Stimulated activated CD4-positive, alpha-beta T cell treated with anti-CD3 and anti-CD28 coated beads, Interleukin-4, amount 100 ng/mL, for 48 hours (primary cell): ENCODE measurements at regions not wholly inside any gene's neighbourhood (a gene's known extent, or its start where the extent isn't known, plus 50 kb on each side); places are given as distances from the start of the nearest gene placed in this dataset.
"Not testable (repeated sequence)": the region's sequence is repeated elsewhere in the genome, so short reads cannot be mapped to it uniquely, and the experiment has no call there.

Source experiments
- DNase-seq, 2 donors: peaks; one replicate each; pipeline ENCODE4 v3.0.0-alpha.2; 2020; ENCODE audit warnings: low read depth in 2 of 2

DNA sequence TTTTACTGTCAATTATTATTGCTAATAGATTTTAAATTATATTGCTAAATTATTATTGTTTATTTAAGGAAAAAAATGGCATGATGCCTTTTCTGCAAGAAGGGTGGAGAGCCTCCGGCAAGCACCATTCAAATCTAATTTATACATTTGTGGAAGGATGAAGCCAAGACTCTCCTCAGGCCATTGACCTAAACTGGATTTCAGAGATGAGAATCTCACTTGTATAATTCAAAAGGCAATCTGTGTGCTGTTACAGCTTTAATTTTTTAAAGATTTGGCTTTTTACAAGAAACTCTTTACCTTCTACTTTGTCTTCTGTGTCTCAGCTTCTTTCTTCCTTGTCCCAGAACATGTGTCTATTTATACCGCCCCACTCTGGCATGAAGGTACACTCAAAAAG, 722.5 kb downstream of the ETS1 start:
- DNase-seq = no peak

DNA sequence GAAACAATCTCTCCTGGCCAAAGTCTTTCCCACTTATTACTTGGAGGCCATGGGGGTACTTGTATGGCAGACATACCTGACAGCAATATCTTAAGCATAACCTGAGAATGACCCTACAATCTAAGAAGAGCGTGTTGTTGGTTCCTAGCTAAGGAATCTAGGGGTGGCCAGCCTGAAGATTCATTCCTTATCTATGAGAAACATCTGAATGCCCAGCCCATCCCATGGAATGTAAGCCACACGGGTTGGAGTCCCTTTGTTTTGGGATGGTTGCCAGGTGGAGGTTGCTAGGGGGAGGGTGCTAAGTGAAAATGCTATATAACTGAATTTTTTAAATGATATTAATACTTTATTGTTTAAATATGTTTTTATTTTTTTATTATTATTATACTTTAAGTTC, 725.0 kb downstream of the ETS1 start:
- DNase-seq = no peak

DNA sequence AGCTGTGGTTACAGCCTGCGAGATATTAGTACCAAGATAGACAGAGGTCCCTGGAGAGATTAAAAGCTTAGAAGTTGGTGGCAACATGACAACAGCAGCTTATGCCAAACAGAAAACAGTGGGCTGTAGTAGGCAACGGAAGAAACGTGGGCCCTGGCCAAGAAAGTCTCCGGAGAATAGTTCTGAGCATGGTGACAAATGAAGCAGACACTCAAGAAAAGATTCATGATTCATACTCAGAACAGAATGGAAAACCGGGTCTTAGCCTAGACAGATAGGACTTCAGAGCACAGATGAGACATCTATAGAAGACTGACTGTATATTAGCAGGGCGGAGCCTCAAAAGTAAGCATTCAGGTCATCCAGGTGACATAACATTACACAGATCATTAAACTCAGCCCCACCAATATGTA, 727.4 kb downstream of the ETS1 start:
- DNase-seq = no peak

DNA sequence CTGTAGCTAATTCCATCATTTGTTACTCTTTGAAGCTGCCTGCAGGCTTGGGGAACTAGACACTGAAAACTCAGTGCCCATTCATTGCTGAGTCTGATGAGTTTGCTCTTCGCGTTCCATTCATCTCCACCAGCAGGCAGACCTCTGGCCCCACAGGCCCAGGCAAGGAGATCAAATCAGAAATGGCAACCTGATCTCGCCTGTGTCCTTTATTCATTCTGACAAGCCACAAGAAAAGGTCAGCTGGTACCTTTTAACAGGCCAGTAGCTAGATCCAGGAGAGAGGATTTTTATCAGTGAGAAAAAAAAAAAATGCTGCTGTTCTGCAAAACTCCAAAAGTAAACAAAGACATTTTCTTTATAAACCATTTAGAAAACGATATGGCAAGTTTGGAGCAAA, 742.5 kb downstream of the ETS1 start:
- DNase-seq = no peak

DNA sequence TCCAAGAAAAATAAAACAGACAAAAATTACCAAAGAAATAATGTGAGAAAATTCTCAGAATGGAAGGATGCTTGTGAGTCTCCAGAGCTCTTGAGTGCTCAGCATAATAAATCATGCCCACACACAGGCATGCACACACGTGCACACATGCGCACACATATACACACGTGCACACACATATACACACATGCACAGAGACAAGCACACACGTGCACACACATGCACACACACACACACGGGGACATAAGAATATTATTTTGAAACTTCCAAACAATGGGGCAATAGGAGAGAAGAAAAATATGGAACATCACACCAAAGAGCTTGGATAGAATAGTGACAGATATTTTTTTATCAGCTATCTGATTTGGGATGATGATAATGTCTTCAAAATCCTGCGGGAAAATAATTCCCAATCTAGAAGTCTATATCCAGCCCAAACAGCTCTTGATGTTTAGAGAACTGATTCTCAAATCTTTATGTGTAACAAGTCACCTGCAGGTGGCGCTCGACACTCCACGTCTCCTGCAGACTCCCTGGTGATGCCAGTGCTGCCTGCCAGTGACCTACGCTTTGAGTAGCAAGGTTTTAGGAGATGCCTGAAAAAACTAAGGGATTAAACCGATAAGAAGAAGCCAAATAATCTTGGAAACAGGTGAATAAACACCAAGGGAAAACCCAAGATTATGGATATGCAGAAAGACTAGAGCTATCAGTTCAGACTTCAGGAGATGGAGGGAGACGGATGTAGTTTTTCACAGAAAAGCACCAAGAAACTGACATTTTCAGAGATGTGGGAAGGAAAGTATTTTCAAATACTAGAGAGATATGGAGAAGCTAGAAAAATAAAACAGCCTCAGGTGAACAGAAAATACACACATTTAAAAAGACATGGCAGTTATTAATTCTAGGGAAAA, 743.6 kb downstream of the ETS1 start:
- peak; percentile 56 to 77 for DNase-seq

DNA sequence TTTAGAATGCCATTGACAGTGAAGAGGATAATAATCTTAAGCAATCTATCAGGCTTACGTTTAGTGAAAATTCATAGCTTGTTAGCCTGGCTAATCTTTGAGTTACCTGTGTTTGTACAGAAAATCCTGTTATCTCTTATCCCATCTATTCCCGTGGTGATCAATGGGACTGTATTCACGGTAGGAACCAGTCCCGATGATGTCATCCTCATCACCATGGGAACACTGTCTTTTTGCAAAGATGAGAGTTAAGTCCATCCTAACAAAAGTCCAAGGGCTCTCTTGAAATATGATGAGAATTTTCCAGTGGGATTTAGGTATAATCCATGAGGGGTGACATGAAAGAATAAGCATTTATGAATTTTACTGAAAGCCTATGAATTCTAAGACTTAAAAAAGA, 762.2 kb downstream of the ETS1 start:
- no peak for DNase-seq

DNA sequence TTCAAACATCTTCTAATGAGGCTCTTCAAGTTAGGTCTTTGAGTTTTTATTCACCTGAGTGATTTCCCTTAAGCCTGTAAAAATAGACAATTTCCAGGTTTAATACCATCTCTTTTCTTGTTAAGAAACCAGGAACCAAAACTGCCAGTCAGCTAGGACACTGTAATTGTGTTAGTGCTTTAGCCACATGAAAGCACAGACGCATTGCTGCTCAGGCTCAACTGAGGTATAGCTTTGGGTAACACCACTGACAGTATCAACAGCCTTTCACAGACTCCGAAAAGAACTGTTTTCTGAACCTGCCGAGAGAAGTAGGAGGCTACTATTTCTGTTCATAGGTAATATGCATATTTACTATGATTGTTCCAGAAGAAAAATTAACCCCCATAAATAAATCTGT, 768.7 kb downstream of the ETS1 start:
- DNase-seq = no peak

DNA sequence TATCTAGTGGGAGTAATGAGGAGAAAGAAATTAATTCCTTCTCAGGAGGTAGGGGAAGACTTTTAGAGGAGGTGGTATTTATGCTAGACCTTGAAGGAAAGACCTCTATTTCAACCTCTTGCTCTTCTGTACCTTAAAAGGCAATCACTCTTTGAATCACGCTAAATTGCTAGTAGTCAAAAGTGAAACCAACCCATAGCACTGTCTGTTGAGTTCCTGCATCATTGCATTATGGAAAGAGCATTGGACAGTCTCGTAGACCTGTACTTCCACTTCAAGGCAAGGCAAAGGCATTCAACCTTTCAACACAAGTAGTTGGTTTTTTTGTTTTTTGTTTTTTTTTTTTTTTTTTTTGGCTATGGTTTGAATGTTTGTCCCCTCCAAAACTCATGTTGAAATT, 770.4 kb downstream of the ETS1 start:
- no peak for DNase-seq

DNA sequence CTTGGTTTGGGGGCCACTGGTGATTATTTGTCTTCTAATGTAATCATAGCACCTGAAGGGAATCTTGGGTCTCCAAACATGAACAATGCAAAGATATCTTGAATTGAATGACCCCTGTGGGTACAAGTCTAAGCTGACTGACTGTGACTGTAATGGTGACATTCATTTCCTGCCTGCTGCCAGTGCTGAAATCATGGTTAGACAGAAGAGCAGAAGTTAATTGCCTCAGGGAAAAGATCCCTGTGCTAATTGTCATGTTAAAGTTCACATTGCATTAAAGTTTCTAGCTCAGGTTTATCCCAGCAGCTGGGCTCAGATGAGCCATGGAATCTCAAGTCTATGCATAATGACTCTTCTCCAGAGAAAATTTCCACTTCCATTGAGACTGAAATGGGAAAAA, 772.0 kb downstream of the ETS1 start:
- no peak for DNase-seq

DNA sequence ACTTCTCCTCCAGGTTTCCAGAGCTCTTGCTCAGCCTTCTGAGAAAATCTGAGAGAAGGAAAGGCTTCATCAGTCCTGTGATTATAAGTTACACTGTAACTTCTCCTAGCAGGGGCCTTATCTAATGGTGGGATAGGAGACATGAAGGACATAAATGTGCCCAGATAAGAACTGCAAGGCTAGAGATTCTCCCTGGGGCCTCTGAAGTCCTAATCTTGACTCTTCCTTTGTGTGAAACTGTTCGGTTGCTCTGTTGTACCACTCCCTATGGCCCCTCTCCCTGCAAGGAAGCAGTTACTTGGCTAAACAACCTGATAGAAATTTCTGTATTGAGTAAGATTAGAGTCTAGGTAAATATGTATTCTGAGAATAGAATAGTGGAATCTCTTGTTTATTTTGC, 780.9 kb downstream of the ETS1 start:
- no peak for DNase-seq

DNA sequence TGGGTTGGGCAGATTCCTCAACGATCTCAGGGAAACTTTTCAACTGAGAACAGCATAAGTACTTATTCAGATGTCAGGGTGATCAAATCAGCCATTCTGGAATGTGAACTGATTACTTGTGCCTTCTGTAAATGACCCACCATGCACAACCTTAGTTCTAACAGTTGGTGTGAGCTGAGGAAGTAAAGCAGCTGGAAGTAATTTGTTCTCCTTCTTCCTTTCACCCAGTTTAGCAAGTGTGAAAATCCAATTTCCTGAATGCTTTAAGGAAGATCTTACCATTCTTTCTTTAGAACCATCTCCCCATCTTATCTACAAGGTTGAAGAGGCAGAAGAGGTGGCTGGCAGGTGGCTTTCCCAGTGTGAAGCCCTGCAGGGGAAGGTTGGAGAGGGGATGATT, 781.6 kb downstream of the ETS1 start:
- DNase-seq = no peak

DNA sequence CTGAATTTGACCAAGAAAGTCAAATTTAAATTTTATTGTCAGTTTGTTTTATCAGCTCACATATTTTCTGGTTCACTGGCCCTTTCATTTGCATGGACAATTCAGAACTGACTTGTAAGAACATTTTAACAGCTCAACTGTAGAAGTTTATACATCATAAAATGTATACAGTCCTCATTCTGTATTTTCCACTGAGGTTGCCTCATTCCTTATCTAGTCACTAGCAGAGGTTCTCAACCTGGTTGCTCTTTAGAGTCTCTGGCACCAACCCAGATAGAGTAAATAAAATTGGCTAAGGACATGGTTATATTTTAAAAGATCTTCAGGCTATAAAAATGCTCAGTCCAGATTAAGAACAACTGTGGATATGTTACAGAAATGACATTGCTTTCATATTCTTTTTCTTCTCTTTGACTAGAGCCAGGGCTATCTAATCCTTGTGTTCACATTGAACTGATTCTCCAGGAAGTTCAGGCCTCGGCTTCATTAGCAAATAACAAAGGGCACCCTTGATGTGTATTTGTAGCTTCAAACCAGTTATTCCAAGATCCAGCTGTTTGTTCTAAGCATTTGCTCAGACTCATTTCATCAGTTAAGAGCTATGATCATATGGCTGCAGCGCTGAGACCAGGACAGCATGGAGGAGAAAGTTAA, 782.5 kb downstream of the ETS1 start:
- no peak for DNase-seq

DNA sequence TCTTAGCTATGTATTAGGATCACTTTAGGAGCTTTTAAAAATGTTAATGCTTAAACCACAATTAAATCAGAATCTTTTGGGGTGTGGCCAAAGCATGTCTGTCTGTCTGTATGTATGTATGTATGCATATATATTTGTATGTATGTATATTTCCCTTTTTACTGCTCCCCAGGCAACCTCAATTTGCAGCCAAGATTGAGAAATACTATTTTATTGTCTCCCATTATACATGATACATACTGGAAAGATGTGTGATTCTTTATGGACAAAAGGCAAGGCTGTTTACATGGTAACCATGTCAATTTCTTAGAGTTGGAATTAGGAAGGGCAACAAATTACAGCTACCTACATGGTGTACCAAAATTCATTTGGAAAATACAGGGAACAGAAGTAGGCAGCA, 783.6 kb downstream of the ETS1 start:
- DNase-seq = no peak

DNA sequence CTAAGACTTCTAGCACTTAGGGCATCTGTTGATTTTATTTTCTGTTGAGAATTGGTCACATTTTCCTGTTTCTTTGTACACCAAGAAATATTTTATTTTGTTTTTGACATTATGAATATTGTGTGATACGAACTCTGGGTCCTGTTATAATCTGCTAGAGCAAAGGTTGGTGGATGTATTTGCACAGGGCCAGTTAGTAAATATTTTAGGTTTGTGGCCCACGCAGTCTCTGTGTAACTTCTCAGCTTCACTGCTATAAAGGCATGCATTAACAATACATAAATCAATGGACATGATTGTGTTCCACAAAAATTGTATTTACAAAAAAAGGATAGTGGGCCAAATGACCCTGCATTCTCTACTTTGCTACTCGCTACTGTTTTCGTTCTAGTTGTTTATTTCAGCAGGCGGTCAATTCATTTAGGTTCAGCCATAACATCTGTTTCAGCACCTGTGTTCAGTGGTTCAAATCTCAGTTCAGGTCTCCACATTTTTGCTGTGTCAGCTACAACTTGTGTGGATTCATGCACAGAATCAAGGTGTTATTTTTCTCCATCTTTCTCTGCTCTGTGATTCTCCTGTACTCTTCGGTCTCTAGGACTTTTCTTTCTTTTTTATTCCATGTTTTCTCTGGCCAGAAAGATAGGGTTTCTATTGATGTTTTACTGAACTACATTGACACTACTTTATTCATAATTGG, 786.2 kb downstream of the ETS1 start:
- DNase-seq = no peak

DNA sequence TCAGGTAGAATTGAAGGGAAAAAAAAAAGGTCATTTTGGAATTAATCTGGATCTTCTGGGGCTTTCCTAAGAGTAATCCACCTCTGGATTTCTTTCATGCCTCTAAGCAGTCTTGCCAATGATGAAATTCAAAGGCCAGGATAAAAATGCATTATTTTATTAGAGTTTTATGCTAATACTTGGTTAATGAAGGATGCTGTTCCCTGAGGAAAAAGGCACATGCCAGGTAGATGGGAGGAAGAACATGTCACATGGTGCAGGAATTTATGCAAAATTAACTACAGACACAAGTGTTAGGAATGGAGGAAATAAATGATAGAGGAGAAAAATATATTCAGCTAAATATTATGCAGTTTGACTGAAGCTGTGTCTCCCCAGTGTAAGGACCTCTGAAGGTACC, 792.0 kb downstream of the ETS1 start:
- no peak for DNase-seq

DNA sequence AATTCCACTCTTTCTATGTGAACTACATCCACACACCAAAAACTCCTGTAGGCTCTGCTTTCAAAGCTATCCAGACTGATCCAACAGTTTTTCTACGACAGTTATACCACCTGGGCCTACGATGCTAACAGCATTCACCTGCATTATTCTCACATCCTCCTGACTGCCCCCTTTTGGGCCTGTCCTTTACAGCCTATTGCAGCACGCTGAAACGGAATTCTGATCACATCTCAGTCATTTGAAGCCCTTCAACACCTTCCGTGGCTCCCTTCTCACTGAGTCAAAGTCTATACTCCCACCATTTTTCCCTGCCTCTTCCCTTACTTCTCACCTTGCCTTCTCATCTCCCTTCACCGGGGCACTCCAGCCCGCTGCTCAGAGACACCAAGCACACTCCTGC, 791.3 kb upstream of the KIRREL3 start:
- DNase-seq = no peak

DNA sequence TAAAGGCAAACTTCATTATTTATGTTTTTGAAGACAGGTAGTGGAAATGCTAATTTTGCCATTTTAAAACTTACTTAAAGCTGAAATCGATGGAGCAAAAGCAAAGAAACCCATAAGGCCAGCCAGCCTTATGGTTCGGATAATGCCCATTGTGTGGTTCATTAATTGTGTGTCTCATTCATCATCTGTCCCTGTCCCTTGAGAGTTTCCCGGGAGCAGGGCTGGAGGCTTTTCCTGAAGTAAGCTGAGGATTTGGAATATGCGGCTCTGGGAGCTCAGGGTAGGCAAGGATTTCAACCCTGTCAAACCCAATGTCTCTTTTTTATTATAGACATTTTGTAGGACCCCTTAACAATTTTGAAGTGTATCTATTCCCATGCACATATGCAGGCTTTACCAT, 790.0 kb upstream of the KIRREL3 start:
- DNase-seq = no peak

DNA sequence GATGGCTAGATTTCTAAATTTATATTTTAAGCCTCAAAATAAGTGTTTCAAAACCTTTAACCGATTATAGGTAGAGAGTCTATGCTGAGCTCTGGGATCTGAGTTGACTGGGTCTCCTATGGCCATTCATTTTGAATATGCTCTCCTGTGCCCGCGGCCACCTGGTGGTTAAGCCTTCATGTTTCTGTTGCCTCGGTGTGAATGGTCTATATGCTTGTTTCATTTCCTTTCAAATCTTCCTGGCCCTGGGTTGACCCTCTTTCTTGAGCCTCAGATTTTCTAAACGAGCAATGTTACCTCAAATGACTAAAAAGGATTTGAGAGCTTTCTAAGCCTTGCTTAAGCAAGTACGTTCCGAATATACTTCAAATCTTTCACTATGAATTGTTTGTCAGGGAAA, 789.4 kb upstream of the KIRREL3 start:
- no peak for DNase-seq

DNA sequence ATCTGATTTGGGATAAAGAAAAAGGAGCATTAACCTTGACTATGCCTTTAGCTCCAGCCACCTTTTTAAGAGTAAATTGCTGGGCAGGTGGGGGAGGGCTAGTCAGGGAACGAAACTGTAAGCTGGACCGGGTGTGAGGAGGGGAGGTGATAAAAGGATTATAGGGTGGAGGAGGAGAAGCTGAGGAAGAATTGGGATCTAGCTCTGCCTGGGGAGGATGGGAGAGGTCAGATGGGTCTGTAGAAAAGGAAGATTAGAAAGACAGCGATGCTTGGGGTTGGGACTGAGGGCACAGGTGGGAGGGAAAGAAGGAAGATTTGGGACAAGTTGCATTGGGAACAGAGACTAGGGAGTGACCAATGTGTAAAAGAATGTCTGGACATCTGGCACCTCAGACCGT, 772.4 kb upstream of the KIRREL3 start:
- not testable (repeated sequence) for DNase-seq

DNA sequence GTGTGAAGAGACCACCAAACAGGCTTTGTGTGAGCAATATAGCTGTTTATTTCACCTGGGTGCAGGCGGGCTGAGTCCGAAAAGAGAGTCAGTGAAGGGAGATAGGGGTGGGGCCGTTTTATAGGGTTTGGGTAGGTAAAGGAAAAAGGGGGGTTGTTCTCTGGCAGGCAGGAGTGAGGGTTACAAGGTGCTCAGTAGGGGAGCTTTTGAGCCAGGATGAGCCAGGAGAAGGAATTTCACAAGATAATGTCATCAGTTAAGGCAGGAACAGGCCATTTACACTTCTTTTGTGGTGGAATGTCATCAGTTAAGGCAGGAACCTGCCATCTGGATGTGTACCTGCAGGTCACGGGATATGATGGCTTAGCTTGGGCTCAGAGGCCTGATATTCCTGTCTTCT, 768.4 kb upstream of the KIRREL3 start:
- not testable (repeated sequence) for DNase-seq

DNA sequence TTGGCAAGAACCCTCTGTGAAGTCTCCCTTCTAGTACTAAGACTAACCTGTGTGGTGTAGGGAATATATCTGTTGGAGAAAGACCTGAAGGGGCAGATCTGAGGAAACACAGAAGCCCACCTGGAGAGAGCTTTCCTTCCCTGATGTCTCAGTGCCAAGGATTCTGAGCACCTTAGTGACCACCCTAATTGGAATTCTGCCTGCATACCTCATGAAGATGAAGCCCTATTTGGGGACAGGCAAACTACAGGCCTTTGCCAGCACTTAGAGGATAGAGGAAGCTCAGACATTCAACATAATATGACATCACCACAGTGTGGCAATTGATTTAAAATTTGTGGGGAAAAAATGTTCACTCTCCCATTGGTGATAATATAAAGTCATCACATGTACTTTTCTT, 766.2 kb upstream of the KIRREL3 start:
- DNase-seq = no peak

DNA sequence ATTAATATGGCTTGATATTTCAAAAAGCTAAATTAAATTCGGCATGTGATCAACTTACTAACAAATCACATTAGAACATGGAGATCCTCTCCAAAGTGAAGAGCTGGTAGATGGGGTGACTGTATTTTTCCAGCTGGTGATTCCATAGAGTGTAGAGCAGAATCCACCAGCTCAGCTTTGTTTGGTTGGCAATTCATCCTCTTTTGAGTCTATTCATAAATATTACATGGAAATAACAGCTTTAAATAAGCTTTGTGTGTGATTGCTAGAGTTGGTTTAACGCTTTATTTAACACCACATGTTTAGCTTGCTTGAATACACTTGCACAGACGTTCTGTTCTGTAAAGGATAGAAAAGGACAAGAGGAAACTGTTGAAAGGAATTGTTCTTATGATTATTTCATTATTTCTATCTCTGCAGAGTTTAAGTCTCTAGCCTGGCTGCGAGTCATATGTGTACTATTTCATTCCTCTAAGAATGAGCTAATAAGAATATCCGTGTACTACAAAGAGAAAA, 738.3 kb upstream of the KIRREL3 start:
- DNase-seq = no peak

DNA sequence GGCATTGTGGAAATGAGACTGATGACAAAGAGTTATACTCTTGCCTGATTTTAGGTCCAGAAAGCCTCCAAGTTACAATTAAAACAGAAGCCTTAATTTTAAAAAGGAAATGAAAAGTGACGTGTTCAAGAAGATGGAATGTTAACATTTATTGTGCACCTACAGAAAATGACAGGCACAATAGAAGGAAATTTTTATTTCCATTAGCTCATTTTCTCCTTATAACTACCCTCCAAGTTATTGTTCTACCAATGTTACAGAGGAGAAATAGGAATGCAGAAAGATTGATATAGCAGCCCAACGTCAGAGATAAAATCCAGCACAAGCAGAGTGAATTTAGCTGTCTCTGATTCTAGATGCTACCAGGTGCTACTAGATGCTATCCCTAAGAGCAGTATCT, 736.9 kb upstream of the KIRREL3 start:
- no peak for DNase-seq
